ENCODE measurements at regions not wholly inside any gene's neighbourhood (a gene's known extent, or its start where the extent isn't known, plus 50 kb on each side); places are given as distances from the start of the nearest gene placed in this dataset.
A peak's percentile ranks its signal among the peaks of the same experiment; 100 is the strongest.
"Not testable (repeated sequence)": the region's sequence is repeated elsewhere in the genome, so short reads cannot be mapped to it uniquely, and the experiment has no call there.

GRCh38 chr14:88929656-88930436 is 105.4 kb downstream of the TTC8 start:
- no peak for DNase-seq

- no peak for DNase-seq
These were observed 107.1 kb downstream of the TTC8 start for GRCh38 chr14:88931321-88932110.

GRCh38 chr14:88933191-88933590 is 108.7 kb downstream of the TTC8 start:
- DNase-seq: no peak

- no peak for DNase-seq
These were observed 109.9 kb downstream of the TTC8 start for GRCh38 chr14:88934351-88934806.

GRCh38 chr14:88935083-88935482 is 110.6 kb downstream of the TTC8 start:
- DNase-seq: no peak

- no peak for DNase-seq
These were observed 113.3 kb downstream of the TTC8 start for GRCh38 chr14:88937706-88938105.

GRCh38 chr14:88940671-88941070 is 116.2 kb downstream of the TTC8 start:
- no peak for DNase-seq

- DNase-seq: no peak
These were observed 117.0 kb downstream of the TTC8 start for GRCh38 chr14:88941414-88941813.

GRCh38 chr14:88947646-88948598 is 123.5 kb downstream of the TTC8 start:
- DNase-seq: no peak

GRCh38 chr14:88950069-88950468 is 125.6 kb downstream of the TTC8 start:
- no peak for DNase-seq

- no peak for DNase-seq
These were observed 126.9 kb downstream of the TTC8 start for GRCh38 chr14:88951370-88951769.

GRCh38 chr14:88952901-88953300 is 128.4 kb downstream of the TTC8 start:
- no peak for DNase-seq

GRCh38 chr14:88955455-88955854 is 131.0 kb downstream of the TTC8 start:
- DNase-seq: peak; percentile 17

- DNase-seq: no peak
These were observed 136.0 kb downstream of the TTC8 start for GRCh38 chr14:88960496-88960895.

GRCh38 chr14:88961214-88961613 is 136.8 kb downstream of the TTC8 start:
- peak; percentile 20 for DNase-seq

- no peak for DNase-seq
These were observed 137.9 kb downstream of the TTC8 start for GRCh38 chr14:88962356-88962755.

- DNase-seq: no peak
These were observed 142.8 kb downstream of the TTC8 start for GRCh38 chr14:88967299-88967698.

- no peak for DNase-seq
These were observed 150.8 kb downstream of the TTC8 start for GRCh38 chr14:88975043-88975830.

GRCh38 chr14:88975926-88976325 is 151.5 kb downstream of the TTC8 start:
- no peak for DNase-seq

GRCh38 chr14:88980907-88981306 is 156.5 kb downstream of the TTC8 start:
- not testable (repeated sequence) for DNase-seq

- no peak for DNase-seq
These were observed 157.5 kb downstream of the TTC8 start for GRCh38 chr14:88981948-88982347.

- no peak for DNase-seq
These were observed 159.3 kb downstream of the TTC8 start for GRCh38 chr14:88983755-88984154.
